ENCODE measurements at regions not wholly inside any gene's neighbourhood (a gene's known extent, or its start where the extent isn't known, plus 50 kb on each side); places are given as distances from the start of the nearest gene placed in this dataset.

DNA sequence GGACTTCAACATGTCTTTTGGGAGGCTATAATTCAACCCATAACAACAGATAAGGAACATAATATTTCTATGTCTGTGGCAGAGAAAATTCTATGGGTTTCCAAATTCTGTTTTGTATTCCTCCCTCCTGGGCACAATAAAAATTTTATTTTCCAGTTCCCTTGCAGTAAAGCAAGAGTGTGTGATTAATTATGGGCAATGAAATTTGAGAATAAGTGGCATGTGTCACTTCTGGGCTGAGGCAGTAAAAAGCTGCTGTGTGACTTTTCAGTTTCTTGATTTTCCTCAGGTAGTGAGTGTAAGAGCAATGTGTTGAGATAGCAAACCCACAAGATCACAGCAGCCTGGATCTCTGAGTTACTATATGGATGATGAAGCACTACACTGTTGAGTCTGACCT is 216.4 kb downstream of the MEIS1 start:
- TF ChIP-seq SMC3 (conservative IDR thresholded peaks at IDR 0.05; ENCODE audit: poor library complexity): no peak
- no peak for TF ChIP-seq TAF1 (IDR thresholded peaks at IDR 0.05; ENCODE audit: low read depth)
- H4K20me1 ChIP-seq (ENCODE audit: insufficient read depth): no peaks in the 10 kb centered on the region
- H3K79me2 ChIP-seq (replicated peaks; ENCODE audit: insufficient read depth, low read length): no peaks in the 10 kb centered on the region
- no peak overlapping the region for H3K4me2 ChIP-seq (ENCODE audit: low read length)
- H3K36me3 ChIP-seq (ENCODE audit: insufficient read depth, low read length): no peaks in the 10 kb centered on the region
- no peaks in the 10 kb centered on the region for H3F3A ChIP-seq (ENCODE audit: insufficient read depth, low read length, poor library complexity, severe bottlenecking)
- H3K9ac ChIP-seq (ENCODE audit: low read length): no peak overlapping the region
- no peaks in the 10 kb centered on the region for H3K9me2 ChIP-seq (ENCODE audit: insufficient read depth, low read length)
- H2AFZ ChIP-seq (ENCODE audit: low read depth, low read length): no peak overlapping the region
- H3K27ac ChIP-seq (ENCODE audit: low read length): no peak overlapping the region
- no peak overlapping the region for H3K4me3 ChIP-seq (ENCODE audit: low read length)
- H3K27me3 ChIP-seq (ENCODE audit: insufficient read depth, low read depth, low read length): no peaks in the 10 kb centered on the region
- no peaks in the 10 kb centered on the region for H3K9me3 ChIP-seq (ENCODE audit: low read length)

DNA sequence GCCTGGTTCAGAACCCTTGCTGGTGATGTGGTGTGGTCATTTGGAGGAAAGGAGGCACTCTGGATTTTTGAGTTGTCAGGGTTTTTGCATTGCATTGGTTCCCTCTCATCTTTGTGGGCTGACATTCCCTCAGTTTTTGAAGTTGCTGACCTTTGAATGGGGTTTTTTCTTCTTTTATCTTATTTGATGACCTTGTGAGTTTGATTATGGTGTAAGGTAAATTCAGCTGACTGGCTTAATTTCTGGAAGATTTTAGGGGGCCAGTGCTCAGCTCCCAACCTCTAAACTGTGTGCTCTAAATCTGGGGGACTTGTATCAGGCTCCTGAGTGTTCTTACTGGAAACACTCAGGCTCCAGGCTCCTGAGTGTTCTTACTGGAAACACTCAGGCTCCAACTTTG is 225.9 kb downstream of the MEIS1 start:
- TF ChIP-seq TAF1 (IDR thresholded peaks at IDR 0.05; ENCODE audit: low read depth) (no peak), EZH2 (IDR thresholded peaks at IDR 0.05; ENCODE audit: borderline replicate concordance, insufficient read depth, low read length, poor library complexity, severe bottlenecking) (no peak), SMC3 (conservative IDR thresholded peaks at IDR 0.05; ENCODE audit: poor library complexity) (no peak), RAD21 (conservative IDR thresholded peaks at IDR 0.05) (no peak), EP300 (conservative IDR thresholded peaks at IDR 0.05; ENCODE audit: poor library complexity, severe bottlenecking) (no peak), MXI1 (conservative IDR thresholded peaks at IDR 0.05; ENCODE audit: poor library complexity, severe bottlenecking) (no peak), POLR2AphosphoS5 (IDR thresholded peaks at IDR 0.05) (no peak)
- TF ChIP-seq, protein P1, sequence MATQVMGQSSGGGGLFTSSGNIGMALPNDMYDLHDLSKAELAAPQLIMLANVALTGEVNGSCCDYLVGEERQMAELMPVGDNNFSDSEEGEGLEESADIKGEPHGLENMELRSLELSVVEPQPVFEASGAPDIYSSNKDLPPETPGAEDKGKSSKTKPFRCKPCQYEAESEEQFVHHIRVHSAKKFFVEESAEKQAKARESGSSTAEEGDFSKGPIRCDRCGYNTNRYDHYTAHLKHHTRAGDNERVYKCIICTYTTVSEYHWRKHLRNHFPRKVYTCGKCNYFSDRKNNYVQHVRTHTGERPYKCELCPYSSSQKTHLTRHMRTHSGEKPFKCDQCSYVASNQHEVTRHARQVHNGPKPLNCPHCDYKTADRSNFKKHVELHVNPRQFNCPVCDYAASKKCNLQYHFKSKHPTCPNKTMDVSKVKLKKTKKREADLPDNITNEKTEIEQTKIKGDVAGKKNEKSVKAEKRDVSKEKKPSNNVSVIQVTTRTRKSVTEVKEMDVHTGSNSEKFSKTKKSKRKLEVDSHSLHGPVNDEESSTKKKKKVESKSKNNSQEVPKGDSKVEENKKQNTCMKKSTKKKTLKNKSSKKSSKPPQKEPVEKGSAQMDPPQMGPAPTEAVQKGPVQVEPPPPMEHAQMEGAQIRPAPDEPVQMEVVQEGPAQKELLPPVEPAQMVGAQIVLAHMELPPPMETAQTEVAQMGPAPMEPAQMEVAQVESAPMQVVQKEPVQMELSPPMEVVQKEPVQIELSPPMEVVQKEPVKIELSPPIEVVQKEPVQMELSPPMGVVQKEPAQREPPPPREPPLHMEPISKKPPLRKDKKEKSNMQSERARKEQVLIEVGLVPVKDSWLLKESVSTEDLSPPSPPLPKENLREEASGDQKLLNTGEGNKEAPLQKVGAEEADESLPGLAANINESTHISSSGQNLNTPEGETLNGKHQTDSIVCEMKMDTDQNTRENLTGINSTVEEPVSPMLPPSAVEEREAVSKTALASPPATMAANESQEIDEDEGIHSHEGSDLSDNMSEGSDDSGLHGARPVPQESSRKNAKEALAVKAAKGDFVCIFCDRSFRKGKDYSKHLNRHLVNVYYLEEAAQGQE (IDR thresholded peaks at IDR 0.05; ENCODE audit: borderline replicate concordance): no peak
- TF ChIP-seq, protein P2, sequence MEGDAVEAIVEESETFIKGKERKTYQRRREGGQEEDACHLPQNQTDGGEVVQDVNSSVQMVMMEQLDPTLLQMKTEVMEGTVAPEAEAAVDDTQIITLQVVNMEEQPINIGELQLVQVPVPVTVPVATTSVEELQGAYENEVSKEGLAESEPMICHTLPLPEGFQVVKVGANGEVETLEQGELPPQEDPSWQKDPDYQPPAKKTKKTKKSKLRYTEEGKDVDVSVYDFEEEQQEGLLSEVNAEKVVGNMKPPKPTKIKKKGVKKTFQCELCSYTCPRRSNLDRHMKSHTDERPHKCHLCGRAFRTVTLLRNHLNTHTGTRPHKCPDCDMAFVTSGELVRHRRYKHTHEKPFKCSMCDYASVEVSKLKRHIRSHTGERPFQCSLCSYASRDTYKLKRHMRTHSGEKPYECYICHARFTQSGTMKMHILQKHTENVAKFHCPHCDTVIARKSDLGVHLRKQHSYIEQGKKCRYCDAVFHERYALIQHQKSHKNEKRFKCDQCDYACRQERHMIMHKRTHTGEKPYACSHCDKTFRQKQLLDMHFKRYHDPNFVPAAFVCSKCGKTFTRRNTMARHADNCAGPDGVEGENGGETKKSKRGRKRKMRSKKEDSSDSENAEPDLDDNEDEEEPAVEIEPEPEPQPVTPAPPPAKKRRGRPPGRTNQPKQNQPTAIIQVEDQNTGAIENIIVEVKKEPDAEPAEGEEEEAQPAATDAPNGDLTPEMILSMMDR (IDR thresholded peaks at IDR 0.05; ENCODE audit: poor library complexity, severe bottlenecking): no peak
- Histone ChIP-seq H3F3A (ENCODE audit: insufficient read depth, low read length, poor library complexity, severe bottlenecking) (no peaks in the 10 kb centered on the region), H3K27me3 (ENCODE audit: insufficient read depth, low read depth, low read length) (no peaks in the 10 kb centered on the region), H3K9ac (ENCODE audit: low read length) (no peak overlapping the region), H3K9me3 (ENCODE audit: low read length) (no peaks in the 10 kb centered on the region), H3K4me3 (ENCODE audit: low read length) (no peak overlapping the region), H3K9me2 (ENCODE audit: insufficient read depth, low read length) (no peaks in the 10 kb centered on the region), H2AFZ (ENCODE audit: low read depth, low read length) (no peak overlapping the region), H3K79me2 (replicated peaks; ENCODE audit: insufficient read depth, low read length) (no peaks in the 10 kb centered on the region), H4K20me1 (ENCODE audit: insufficient read depth) (no peaks in the 10 kb centered on the region), H3K4me2 (ENCODE audit: low read length) (no peak overlapping the region), H3K27ac (ENCODE audit: low read length) (no peak overlapping the region), H3K36me3 (ENCODE audit: insufficient read depth, low read length) (no peaks in the 10 kb centered on the region)
